ENCODE measurements at regions not wholly inside any gene's neighbourhood (a gene's known extent, or its start where the extent isn't known, plus 50 kb on each side); places are given as distances from the start of the nearest gene placed in this dataset.

GRCh38 chr9:126117158-126117425, 209.5 kb upstream of the MVB12B start:
- no peaks in the 10 kb centered on the region for H3K9me3 ChIP-seq (ENCODE audit: control insufficient read depth in 1 of 2, insufficient read depth in 1 of 2, low read length in 2 of 2)
- H3K4me3 ChIP-seq (ENCODE audit: low read length) = no peak overlapping the region
- Mint-ChIP-seq H3K27me3 (peaks cover 27% of the 10 kb centered on the region), H3K36me3 (ENCODE audit: low read depth) (no peaks in the 10 kb centered on the region), H3K4me1 (ENCODE audit: low read depth) (no peaks in the 10 kb centered on the region), H3K9me3 (no peaks in the 10 kb centered on the region), H3K4me3 (no peak overlapping the region), H3K27ac (no peak overlapping the region)
- intact Hi-C loops (cut with DNase I, micrococcal nuclease) = no loop called here
- peaks cover 0 to 8% of the 10 kb centered on the region in 2 experiments for H3K27me3 ChIP-seq (ENCODE audit: control insufficient read depth in 1 of 2, insufficient read depth in 2 of 2, low read length in 2 of 2)
- no peaks in the 10 kb centered on the region for H3K36me3 ChIP-seq (ENCODE audit: insufficient read depth, low read length)
- no peak overlapping the region for H3K27ac ChIP-seq (ENCODE audit: low read depth in 1 of 2, low read length in 2 of 2)
- DNase-seq (no peak), ATAC-seq (ENCODE audit: poor library complexity) (no peak)
- no peak for TF ChIP-seq CTCF (IDR thresholded peaks at IDR 0.05)
- H3K4me1 ChIP-seq (ENCODE audit: insufficient read depth, low read length) = no peaks in the 10 kb centered on the region
- ChIA-PET POLR2A (no interaction called here), CTCF (no interaction called here)

- no peak for TF ChIP-seq CTCF (IDR thresholded peaks at IDR 0.05)
- no peaks in the 10 kb centered on the region for H3K9me3 ChIP-seq (ENCODE audit: control insufficient read depth in 1 of 2, insufficient read depth in 1 of 2, low read length in 2 of 2)
- no peaks in the 10 kb centered on the region for H3K36me3 Mint-ChIP-seq (ENCODE audit: low read depth)
- intact Hi-C loops (cut with DNase I, micrococcal nuclease) = no loop called here
- ChIA-PET CTCF (no interaction called here), POLR2A (no interaction called here)
- H3K27me3 Mint-ChIP-seq = peaks cover 32% of the 10 kb centered on the region
- H3K4me1 ChIP-seq (ENCODE audit: insufficient read depth, low read length) = no peaks in the 10 kb centered on the region
- H3K27ac Mint-ChIP-seq = no peak overlapping the region
- H3K4me3 Mint-ChIP-seq = no peak overlapping the region
- no peak overlapping the region for H3K27ac ChIP-seq (ENCODE audit: low read depth in 1 of 2, low read length in 2 of 2)
- no peaks in the 10 kb centered on the region for H3K9me3 Mint-ChIP-seq
- no peaks in the 10 kb centered on the region for H3K36me3 ChIP-seq (ENCODE audit: insufficient read depth, low read length)
- DNase-seq = no peak
- H3K27me3 ChIP-seq (ENCODE audit: control insufficient read depth in 1 of 2, insufficient read depth in 2 of 2, low read length in 2 of 2) = peaks cover 4 to 8% of the 10 kb centered on the region in 2 experiments
- ATAC-seq (ENCODE audit: poor library complexity) = no peak
- H3K4me1 Mint-ChIP-seq (ENCODE audit: low read depth) = no peaks in the 10 kb centered on the region
- no peak overlapping the region for H3K4me3 ChIP-seq (ENCODE audit: low read length)
These were observed 209.0 kb upstream of the MVB12B start for GRCh38 chr9:126117631-126118030.

DNA sequence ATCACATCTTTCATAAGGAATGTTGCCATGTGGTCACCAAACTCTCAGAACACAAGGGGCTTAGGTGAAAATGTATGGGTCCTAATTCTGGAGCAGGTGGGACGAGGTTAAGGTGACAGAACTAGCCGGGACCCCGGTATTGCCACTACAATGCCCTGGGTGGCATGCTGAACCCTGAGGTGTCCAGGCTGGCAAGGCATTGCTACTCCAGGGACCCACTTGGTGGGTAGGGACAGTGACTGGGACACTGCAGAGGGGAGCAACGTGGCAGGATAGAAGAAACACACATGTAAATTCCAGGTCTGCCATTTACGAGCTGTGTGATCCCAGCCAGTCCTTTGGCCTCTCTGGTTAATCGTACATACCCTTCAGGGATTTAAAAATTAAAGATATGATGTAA, 206.9 kb upstream of the MVB12B start:
- H3K4me1 ChIP-seq (ENCODE audit: insufficient read depth, low read length) = no peaks in the 10 kb centered on the region
- Mint-ChIP-seq H3K27me3 (peaks cover 41% of the 10 kb centered on the region), H3K36me3 (ENCODE audit: low read depth) (no peaks in the 10 kb centered on the region), H3K9me3 (no peaks in the 10 kb centered on the region), H3K4me1 (ENCODE audit: low read depth) (no peaks in the 10 kb centered on the region), H3K27ac (no peak overlapping the region), H3K4me3 (no peak overlapping the region)
- intact Hi-C loops (cut with DNase I, micrococcal nuclease) = no loop called here
- no peak for TF ChIP-seq CTCF (IDR thresholded peaks at IDR 0.05)
- DNase-seq (no peak), ATAC-seq (ENCODE audit: poor library complexity) (no peak)
- H3K27ac ChIP-seq (ENCODE audit: low read depth in 1 of 2, low read length in 2 of 2) = no peak overlapping the region
- H3K36me3 ChIP-seq (ENCODE audit: insufficient read depth, low read length) = no peaks in the 10 kb centered on the region
- H3K27me3 ChIP-seq (ENCODE audit: control insufficient read depth in 1 of 2, insufficient read depth in 2 of 2, low read length in 2 of 2) = peaks cover 4 to 18% of the 10 kb centered on the region in 2 experiments
- CTCF ChIA-PET = no interaction called here
- POLR2A ChIA-PET = no interaction called here
- no peaks in the 10 kb centered on the region for H3K9me3 ChIP-seq (ENCODE audit: control insufficient read depth in 1 of 2, insufficient read depth in 1 of 2, low read length in 2 of 2)
- no peak overlapping the region for H3K4me3 ChIP-seq (ENCODE audit: low read length)
